ENCODE measurements at regions not wholly inside any gene's neighbourhood (a gene's known extent, or its start where the extent isn't known, plus 50 kb on each side); places are given as distances from the start of the nearest gene placed in this dataset.

DNA sequence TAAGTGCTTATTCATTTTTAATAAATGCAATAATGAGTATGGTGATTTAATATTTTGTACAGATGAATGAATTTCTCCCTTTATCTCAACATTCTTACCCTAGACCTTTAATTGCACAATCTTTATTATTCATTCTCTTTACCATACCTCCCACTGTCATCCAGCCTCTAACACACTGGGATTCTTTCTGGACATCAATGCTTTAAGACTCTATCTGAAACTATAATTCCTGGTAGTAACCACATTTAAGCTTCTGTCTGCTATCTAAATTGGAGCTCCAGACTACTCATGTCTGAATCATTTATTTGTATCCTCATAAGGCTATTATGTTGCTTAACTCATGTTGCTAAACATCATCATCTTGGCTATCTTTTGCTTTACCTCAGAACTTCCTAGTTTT, 270.2 kb downstream of the ALG10B start:
- peak; percentile 33 to 82 (median 78) for DNase-seq

DNA sequence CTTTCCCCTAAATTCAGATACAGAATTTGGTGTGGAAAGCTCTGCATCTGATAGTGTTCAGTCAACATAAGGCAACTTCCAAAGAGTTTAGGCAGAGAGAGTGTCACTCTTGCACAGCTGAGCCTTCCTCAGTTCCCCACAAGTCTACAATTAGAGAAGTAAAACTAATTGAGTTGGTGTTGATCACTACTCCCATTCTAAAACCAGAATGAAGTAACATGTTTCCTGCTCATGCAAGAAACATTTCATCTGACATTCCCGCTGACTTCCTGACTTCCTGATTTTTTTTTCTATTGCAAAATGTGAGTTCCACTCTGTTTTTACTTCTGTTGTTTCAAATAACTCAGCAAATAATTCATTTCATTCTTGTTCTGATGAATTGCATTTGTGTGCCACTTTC, 271.0 kb downstream of the ALG10B start:
- peak; percentile 62 to 85 (median 83) for DNase-seq

DNA sequence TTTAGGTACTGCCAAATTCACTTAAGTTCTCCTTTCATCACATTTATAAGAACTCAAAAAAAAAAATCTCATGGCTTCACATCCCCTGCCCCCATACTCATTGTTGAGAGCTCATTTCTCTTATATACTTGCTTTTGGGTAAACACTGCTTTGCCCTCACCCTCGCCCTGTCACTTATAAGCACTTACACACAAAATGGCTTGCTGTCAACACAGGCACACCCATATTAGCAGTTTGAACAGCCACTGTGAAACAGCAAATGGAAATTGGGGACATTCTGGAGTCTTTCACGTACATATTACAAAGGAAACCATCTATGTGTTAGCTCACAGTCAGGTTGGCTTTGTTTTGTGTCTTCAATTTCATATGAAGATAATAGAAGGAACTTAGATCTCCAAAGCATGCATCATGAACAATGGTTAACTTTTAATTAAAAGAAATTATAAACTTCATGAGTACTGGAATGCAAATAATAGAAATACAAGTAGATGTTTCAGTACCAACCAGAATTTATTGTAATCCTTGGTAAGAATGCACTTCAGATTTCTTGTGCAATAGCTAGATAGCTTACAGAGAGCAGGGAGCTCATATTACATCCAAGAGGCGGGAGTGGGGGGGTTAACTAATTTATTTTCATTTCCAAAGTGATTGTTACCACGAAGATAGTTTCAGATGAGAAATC, 272.2 kb downstream of the ALG10B start:
- DNase-seq = no peak

- no peak for DNase-seq
Observed at GRCh38 chr12:38589306-38589632, 272.7 kb downstream of the ALG10B start.

GRCh38 chr12:38601949-38602348, 285.4 kb downstream of the ALG10B start:
- DNase-seq = no peak
